ENCODE measurements at regions not wholly inside any gene's neighbourhood (a gene's known extent, or its start where the extent isn't known, plus 50 kb on each side); places are given as distances from the start of the nearest gene placed in this dataset.
A peak's percentile ranks its signal among the peaks of the same experiment; 100 is the strongest.

- Histone ChIP-seq H3K27ac (no peak overlapping the region), H3K9me3 (replicated peaks in 1 of 3) (no peaks in the 10 kb centered on the region), H3K36me3 (replicated peaks in 1 of 2) (no peaks in the 10 kb centered on the region), H3K4me1 (replicated peaks in 1 of 2) (no peaks in the 10 kb centered on the region), H3K27me3 (peaks cover 7% of the 10 kb centered on the region), H3K4me3 (no peak overlapping the region)
- DNase-seq, result peak in 1 of 7 donors; percentile 7
- WGBS, 4 donors, result 72 to 80% (median 76%) methylated on average over 10 to 14 of the region's 14 CpGs
- TF ChIP-seq POLR2A (IDR thresholded peaks at IDR 0.05) (no peak), CTCF (IDR thresholded peaks at IDR 0.05) (no peak)
- intact Hi-C loops (cut with DNase I), result no loop called here
Measured at GRCh38 chr22:49365910-49366309, 461.8 kb downstream of the BRD1 start.

GRCh38 chr22:49365191-49365837, 462.4 kb downstream of the BRD1 start:
- Histone ChIP-seq H3K4me3 (no peak overlapping the region), H3K27ac (no peak overlapping the region), H3K9me3 (replicated peaks in 1 of 3) (no peaks in the 10 kb centered on the region), H3K4me1 (replicated peaks in 1 of 2) (no peaks in the 10 kb centered on the region), H3K36me3 (replicated peaks in 1 of 2) (no peaks in the 10 kb centered on the region), H3K27me3 (peaks cover 7% of the 10 kb centered on the region)
- intact Hi-C loops (cut with DNase I), result no loop called here
- peak in 1 of 7 donors; percentile 21 for DNase-seq
- 69 to 83% (median 82%) methylated on average over 15 of the region's 15 CpGs for WGBS, 4 donors
- TF ChIP-seq CTCF (IDR thresholded peaks at IDR 0.05) (no peak), POLR2A (IDR thresholded peaks at IDR 0.05) (no peak)

- H3K27ac ChIP-seq, result no peak overlapping the region
- no peaks in the 10 kb centered on the region for H3K4me1 ChIP-seq (replicated peaks in 1 of 2)
- no peaks in the 10 kb centered on the region for H3K9me3 ChIP-seq (replicated peaks in 1 of 3)
- intact Hi-C loops (cut with DNase I), result no loop called here
- H3K27me3 ChIP-seq, result peaks cover 7% of the 10 kb centered on the region
- H3K36me3 ChIP-seq (replicated peaks in 1 of 2), result no peaks in the 10 kb centered on the region
- WGBS, 4 donors, result 68 to 80% (median 75%) methylated on average over 14 to 15 of the region's 15 CpGs
- no peak overlapping the region for H3K4me3 ChIP-seq
- DNase-seq, result peak in 1 of 7 donors; percentile 24
- TF ChIP-seq POLR2A (IDR thresholded peaks at IDR 0.05) (no peak), CTCF (IDR thresholded peaks at IDR 0.05) (no peak)
Measured at GRCh38 chr22:49364398-49364797, 463.3 kb downstream of the BRD1 start.

- no peak for TF ChIP-seq CTCF (IDR thresholded peaks at IDR 0.05)
- TF ChIP-seq POLR2A (IDR thresholded peaks at IDR 0.05), result no peak
- intact Hi-C loops (cut with DNase I), result no loop called here
- DNase-seq, result peak in 1 of 7 donors; percentile 5
Measured at GRCh38 chr22:49363526-49364230, 464.0 kb downstream of the BRD1 start.

More at GRCh38 chr22:49363526-49364230, 464.0 kb downstream of the BRD1 start:
- WGBS, 4 donors, result 85 to 88% (median 88%) methylated on average over 20 to 27 of the region's 27 CpGs
- H3K36me3 ChIP-seq (replicated peaks in 1 of 2), result no peaks in the 10 kb centered on the region
- H3K27me3 ChIP-seq, result peaks cover under 1% of the 10 kb centered on the region
- H3K4me3 ChIP-seq, result no peak overlapping the region
- H3K9me3 ChIP-seq (replicated peaks in 1 of 3), result no peaks in the 10 kb centered on the region
- no peak overlapping the region for H3K27ac ChIP-seq
- H3K4me1 ChIP-seq (replicated peaks in 1 of 2), result no peaks in the 10 kb centered on the region

Data from adrenal gland (tissue), 9 donors.